ENCODE measurements at regions not wholly inside any gene's neighbourhood (a gene's known extent, or its start where the extent isn't known, plus 50 kb on each side); places are given as distances from the start of the nearest gene placed in this dataset.

DNA sequence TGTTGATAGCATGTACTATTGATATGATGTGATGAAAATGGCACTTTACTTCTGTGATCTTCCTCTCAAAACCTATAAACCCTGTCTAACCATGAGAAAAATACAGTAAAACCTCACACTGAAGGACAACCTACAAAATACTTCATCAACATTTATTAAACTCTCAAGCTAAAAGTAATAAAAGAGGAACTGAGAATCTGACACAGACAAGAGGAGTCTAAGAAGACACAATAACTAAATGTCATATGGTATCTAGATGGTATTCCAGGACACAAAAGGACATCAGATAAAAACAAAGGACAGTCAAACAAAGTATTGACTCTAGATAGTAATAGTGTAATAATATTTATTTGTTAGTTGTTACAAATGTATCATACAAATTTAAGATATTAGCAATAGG is 655.3 kb downstream of the SH3BGRL start:
- H3K4me3 ChIP-seq = no peak overlapping the region
- TF ChIP-seq, protein P1, sequence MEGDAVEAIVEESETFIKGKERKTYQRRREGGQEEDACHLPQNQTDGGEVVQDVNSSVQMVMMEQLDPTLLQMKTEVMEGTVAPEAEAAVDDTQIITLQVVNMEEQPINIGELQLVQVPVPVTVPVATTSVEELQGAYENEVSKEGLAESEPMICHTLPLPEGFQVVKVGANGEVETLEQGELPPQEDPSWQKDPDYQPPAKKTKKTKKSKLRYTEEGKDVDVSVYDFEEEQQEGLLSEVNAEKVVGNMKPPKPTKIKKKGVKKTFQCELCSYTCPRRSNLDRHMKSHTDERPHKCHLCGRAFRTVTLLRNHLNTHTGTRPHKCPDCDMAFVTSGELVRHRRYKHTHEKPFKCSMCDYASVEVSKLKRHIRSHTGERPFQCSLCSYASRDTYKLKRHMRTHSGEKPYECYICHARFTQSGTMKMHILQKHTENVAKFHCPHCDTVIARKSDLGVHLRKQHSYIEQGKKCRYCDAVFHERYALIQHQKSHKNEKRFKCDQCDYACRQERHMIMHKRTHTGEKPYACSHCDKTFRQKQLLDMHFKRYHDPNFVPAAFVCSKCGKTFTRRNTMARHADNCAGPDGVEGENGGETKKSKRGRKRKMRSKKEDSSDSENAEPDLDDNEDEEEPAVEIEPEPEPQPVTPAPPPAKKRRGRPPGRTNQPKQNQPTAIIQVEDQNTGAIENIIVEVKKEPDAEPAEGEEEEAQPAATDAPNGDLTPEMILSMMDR (IDR thresholded peaks at IDR 0.05) = no peak
- H3K4me1 ChIP-seq = no peaks in the 10 kb centered on the region
- H3K27me3 ChIP-seq = no peaks in the 10 kb centered on the region
- no peaks in the 10 kb centered on the region for H3K36me3 ChIP-seq
- intact Hi-C loops (cut with DNase I) = no loop called here
- no peak for DNase-seq
- no peaks in the 10 kb centered on the region for H3K9me3 ChIP-seq
- H3K27ac ChIP-seq = no peak overlapping the region
- no peak for ATAC-seq

DNA sequence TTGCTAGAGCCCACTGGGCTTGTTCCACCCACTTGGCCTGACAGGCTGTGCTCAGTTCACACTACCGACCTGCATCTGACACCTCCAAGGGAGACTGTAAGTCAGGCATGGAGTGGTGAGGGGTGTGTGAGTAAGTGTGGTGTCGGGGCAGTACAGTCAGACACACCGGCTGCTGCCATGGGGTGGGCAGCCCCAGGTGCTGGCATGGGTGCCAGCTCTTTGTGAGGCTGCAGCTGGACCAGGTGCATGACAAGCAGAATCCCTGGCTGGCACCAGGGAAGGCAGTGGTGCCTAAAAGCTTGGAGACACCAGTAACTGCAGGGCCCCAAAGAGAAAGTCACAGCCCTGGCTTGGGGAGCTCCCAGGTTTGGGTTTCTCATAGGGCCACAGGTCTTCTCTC is 665.0 kb downstream of the SH3BGRL start:
- H3K36me3 ChIP-seq = no peaks in the 10 kb centered on the region
- no peak for DNase-seq
- no peak overlapping the region for H3K27ac ChIP-seq
- no peaks in the 10 kb centered on the region for H3K4me1 ChIP-seq
- ATAC-seq = no peak
- H3K4me3 ChIP-seq = no peak overlapping the region
- TF ChIP-seq, protein P1 (IDR thresholded peaks at IDR 0.05) = no peak
- H3K9me3 ChIP-seq = no peaks in the 10 kb centered on the region
- H3K27me3 ChIP-seq = no peaks in the 10 kb centered on the region
- intact Hi-C loops (cut with DNase I) = no loop called here

DNA sequence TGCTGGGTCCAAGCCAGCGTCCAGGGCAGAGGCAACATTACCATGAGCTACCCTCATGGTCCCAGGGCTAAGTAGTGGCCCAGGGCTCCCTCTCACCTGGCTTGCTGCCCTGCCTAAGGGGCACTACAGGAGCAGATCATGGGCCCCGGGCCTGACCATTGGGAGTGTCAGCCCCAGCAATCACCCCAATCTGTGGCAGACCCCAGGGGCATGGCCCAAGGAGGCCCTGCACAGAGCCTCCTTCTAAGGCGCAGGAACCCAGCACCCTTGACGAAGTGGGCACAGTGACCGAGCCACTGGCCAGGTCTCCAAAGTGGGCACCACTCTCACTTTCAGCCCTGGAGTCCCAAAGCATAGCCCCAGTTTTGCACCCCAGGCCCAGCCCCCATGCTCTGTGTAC is 667.1 kb downstream of the SH3BGRL start:
- intact Hi-C loops (cut with DNase I) = no loop called here
- H3K9me3 ChIP-seq = no peaks in the 10 kb centered on the region
- H3K27me3 ChIP-seq = no peaks in the 10 kb centered on the region
- H3K4me3 ChIP-seq = no peak overlapping the region
- peak; percentile 30 for DNase-seq
- no peak overlapping the region for H3K27ac ChIP-seq
- no peaks in the 10 kb centered on the region for H3K4me1 ChIP-seq
- TF ChIP-seq, protein P1 (IDR thresholded peaks at IDR 0.05) = no peak
- H3K36me3 ChIP-seq = no peaks in the 10 kb centered on the region
- ATAC-seq = no peak

DNA sequence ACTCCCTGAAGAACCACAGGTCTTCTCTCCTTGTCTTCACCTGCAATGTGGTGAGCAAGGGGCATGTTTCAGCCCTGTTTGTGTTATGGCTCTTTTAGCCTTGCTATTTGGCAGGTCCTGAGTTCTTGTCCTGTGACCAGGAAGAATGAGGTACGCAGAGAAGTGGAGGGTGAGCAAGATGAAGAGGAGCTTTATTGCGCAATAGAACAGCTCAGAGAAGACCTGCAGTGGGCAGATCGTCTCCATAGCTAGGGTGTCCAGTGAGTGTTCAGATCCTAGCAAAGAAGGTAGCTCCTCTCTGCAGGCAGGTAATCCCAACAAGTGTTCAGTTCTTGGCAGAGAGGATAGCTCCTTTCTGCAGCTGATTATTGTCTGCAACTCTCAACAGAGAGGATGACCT is 672.9 kb downstream of the SH3BGRL start:
- intact Hi-C loops (cut with DNase I) = no loop called here
- TF ChIP-seq, protein P1 (IDR thresholded peaks at IDR 0.05) = no peak
- no peaks in the 10 kb centered on the region for H3K9me3 ChIP-seq
- H3K4me3 ChIP-seq = no peak overlapping the region
- ATAC-seq (no peak), DNase-seq (no peak)
- no peaks in the 10 kb centered on the region for H3K4me1 ChIP-seq
- no peaks in the 10 kb centered on the region for H3K36me3 ChIP-seq
- H3K27me3 ChIP-seq = no peaks in the 10 kb centered on the region
- H3K27ac ChIP-seq = no peak overlapping the region

DNA sequence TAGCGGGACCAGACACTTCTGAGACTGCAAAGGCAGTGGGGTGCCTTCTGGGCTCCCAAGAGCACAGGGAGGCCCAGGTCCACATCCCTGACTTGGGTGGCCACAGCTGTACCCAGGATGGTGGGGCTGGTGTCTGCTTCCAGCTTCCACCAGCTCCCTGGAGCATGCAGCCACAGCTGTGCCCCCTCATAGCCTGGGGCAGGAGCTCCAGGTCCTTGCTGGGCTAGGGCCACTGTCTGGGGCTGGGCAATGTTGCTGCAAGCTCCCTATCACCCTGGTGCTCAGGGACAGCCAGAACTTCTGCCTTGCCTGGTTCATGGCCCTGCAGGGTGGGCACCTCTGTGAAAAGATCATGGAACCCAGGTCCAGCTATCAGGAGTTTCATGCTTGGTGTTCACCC is 673.9 kb downstream of the SH3BGRL start:
- Histone ChIP-seq H3K9me3 (no peaks in the 10 kb centered on the region), H3K36me3 (no peaks in the 10 kb centered on the region), H3K4me3 (no peak overlapping the region), H3K4me1 (no peaks in the 10 kb centered on the region), H3K27ac (no peak overlapping the region), H3K27me3 (no peaks in the 10 kb centered on the region)
- no peak for DNase-seq
- intact Hi-C loops (cut with DNase I) = no loop called here
- TF ChIP-seq, protein P1 (IDR thresholded peaks at IDR 0.05) = no peak
- no peak for ATAC-seq

DNA sequence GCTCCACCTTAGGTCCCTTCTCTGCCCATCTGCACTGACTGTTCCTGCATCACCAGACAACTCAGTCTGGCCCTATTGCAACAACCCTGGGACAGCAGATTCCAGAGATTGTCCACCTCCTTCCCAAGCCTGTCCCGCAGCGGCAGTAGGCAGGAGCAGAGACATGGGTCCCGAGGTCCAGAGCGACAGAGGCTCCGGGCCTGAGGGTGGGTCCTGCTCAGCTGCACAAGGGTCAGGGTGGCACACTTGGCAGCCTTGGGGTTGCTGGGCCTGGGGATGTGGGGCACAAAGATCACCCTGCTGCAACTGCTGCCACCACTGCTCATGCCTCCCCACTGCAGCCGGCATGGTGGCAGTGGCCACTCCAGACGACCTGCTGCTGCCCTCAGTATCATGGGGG is 674.5 kb downstream of the SH3BGRL start:
- no peak for ATAC-seq
- intact Hi-C loops (cut with DNase I) = no loop called here
- H3K27me3 ChIP-seq = no peaks in the 10 kb centered on the region
- DNase-seq = no peak
- no peak overlapping the region for H3K27ac ChIP-seq
- H3K4me3 ChIP-seq = no peak overlapping the region
- TF ChIP-seq, protein P1 (IDR thresholded peaks at IDR 0.05) = no peak
- no peaks in the 10 kb centered on the region for H3K9me3 ChIP-seq
- no peaks in the 10 kb centered on the region for H3K4me1 ChIP-seq
- H3K36me3 ChIP-seq = no peaks in the 10 kb centered on the region

Measured in upper lobe of right lung (tissue), 1 donor.